ENCODE measurements at regions not wholly inside any gene's neighbourhood (a gene's known extent, or its start where the extent isn't known, plus 50 kb on each side); places are given as distances from the start of the nearest gene placed in this dataset.
A peak's percentile ranks its signal among the peaks of the same experiment; 100 is the strongest.

- peaks cover 39% of the 10 kb centered on the region; the same call in 1 of the 2 replicates for H3F3A ChIP-seq (replicated peaks; ENCODE audit: low read depth)
- H3K36me3 ChIP-seq (ENCODE audit: insufficient read depth), result no peaks in the 10 kb centered on the region
- Mint-ChIP-seq H3K36me3 (ENCODE audit: low read depth) (peaks cover 9% of the 10 kb centered on the region; the same call in 2 of the 3 replicates), H3K27me3 (ENCODE audit: insufficient read depth, low read depth, poor library complexity) (peaks cover 39% of the 10 kb centered on the region), H3K4me3 (peak overlapping the region; percentile 62), H3K4me1 (peaks cover 77% of the 10 kb centered on the region), H3K27ac (peak overlapping the region; percentile 98), H3K9me3 (peaks cover 8% of the 10 kb centered on the region; the same call in 2 of the 3 replicates)
- H3K27me3 ChIP-seq (ENCODE audit: insufficient read depth), result no peaks in the 10 kb centered on the region
- H2AFZ ChIP-seq, result no peak overlapping the region
- no peaks in the 10 kb centered on the region for H3K79me2 ChIP-seq (replicated peaks; ENCODE audit: insufficient read depth)
- H3K4me3 ChIP-seq, result peak overlapping the region; percentile 36
- H3K4me2 ChIP-seq, result peak overlapping the region; percentile 41
- no peak for TF ChIP-seq CREB1 (CRISPR knock-in tag; IDR thresholded peaks at IDR 0.05; ENCODE audit: low read depth)
- no peak for TF ChIP-seq EZH2 (IDR thresholded peaks at IDR 0.05; ENCODE audit: low read depth, unreplicated experiment)
- H4K20me1 ChIP-seq (replicated peaks; ENCODE audit: insufficient read depth), result no peaks in the 10 kb centered on the region
- peak overlapping the region; percentile 96 for H3K27ac ChIP-seq (ENCODE audit: low read depth)
- 0 out of 2 replicates have a peak, but pooled peaks cover 5% of the 10 kb centered on the region for H3K9me2 ChIP-seq (ENCODE audit: insufficient read depth)
- peaks cover 51% of the 10 kb centered on the region for H3K4me1 ChIP-seq (ENCODE audit: insufficient read depth)
- DNase-seq (ENCODE audit: low spot score), result no peak
- no peak for ATAC-seq
These were observed 153.3 kb upstream of the PARP11 start for GRCh38 chr12:4026517-4026916.

DNA sequence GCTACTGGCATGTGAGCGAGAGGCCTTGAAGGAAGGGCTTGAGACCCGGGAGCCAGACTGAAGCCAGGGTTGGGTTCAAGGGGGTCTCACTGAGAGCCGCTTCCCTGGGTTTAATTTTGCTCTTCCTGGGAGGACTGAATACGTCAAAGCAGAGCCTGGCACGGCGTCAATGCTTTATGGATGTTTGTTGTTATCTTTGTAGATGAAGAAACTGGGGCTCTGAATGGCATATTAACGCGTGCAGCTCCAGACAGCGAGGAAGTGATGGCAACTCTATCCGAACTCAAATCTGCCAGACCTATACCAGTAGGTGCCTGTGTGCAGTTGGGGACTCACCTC lies 152.8 kb upstream of the PARP11 start:
- peaks cover 39% of the 10 kb centered on the region for H3K27me3 Mint-ChIP-seq (ENCODE audit: insufficient read depth, low read depth, poor library complexity)
- H3K27me3 ChIP-seq (ENCODE audit: insufficient read depth), result no peaks in the 10 kb centered on the region
- H3K36me3 ChIP-seq (ENCODE audit: insufficient read depth), result no peaks in the 10 kb centered on the region
- H3K9me2 ChIP-seq (ENCODE audit: insufficient read depth), result 0 out of 2 replicates have a peak, but pooled peaks cover 5% of the 10 kb centered on the region
- H3K36me3 Mint-ChIP-seq (ENCODE audit: low read depth), result peaks cover 9% of the 10 kb centered on the region; the same call in 2 of the 3 replicates
- no peaks in the 10 kb centered on the region for H3K79me2 ChIP-seq (replicated peaks; ENCODE audit: insufficient read depth)
- no peak for DNase-seq (ENCODE audit: low spot score)
- H3K9me3 Mint-ChIP-seq, result peaks cover 8% of the 10 kb centered on the region; the same call in 2 of the 3 replicates
- peaks cover 51% of the 10 kb centered on the region for H3K4me1 ChIP-seq (ENCODE audit: insufficient read depth)
- peak overlapping the region; percentile 36 for H3K4me3 ChIP-seq
- peaks cover 39% of the 10 kb centered on the region; the same call in 1 of the 2 replicates for H3F3A ChIP-seq (replicated peaks; ENCODE audit: low read depth)
- peak overlapping the region; percentile 96 for H3K27ac ChIP-seq (ENCODE audit: low read depth)
- no peaks in the 10 kb centered on the region for H4K20me1 ChIP-seq (replicated peaks; ENCODE audit: insufficient read depth)
- H3K27ac Mint-ChIP-seq, result peak overlapping the region; percentile 98
- ATAC-seq, result no peak
- H3K4me3 Mint-ChIP-seq, result peak overlapping the region; percentile 62
- H3K4me1 Mint-ChIP-seq, result peaks cover 81% of the 10 kb centered on the region
- peak overlapping the region; percentile 41 for H3K4me2 ChIP-seq
- TF ChIP-seq EZH2 (IDR thresholded peaks at IDR 0.05; ENCODE audit: low read depth, unreplicated experiment), result peak; percentile 23
- TF ChIP-seq CREB1 (CRISPR knock-in tag; IDR thresholded peaks at IDR 0.05; ENCODE audit: low read depth), result no peak
- TF ChIP-seq REST (IDR thresholded peaks at IDR 0.05; ENCODE audit: unreplicated experiment), result no peak
- H2AFZ ChIP-seq, result no peak overlapping the region

GRCh38 chr12:4025181-4026019 lies 152.2 kb upstream of the PARP11 start:
- peak overlapping the region; percentile 36 for H3K4me3 ChIP-seq
- peak overlapping the region; percentile 41 for H3K4me2 ChIP-seq
- no peaks in the 10 kb centered on the region for H4K20me1 ChIP-seq (replicated peaks; ENCODE audit: insufficient read depth)
- peak overlapping the region; percentile 98 for H3K27ac Mint-ChIP-seq
- H3K27me3 ChIP-seq (ENCODE audit: insufficient read depth), result no peaks in the 10 kb centered on the region
- H3K4me1 ChIP-seq (ENCODE audit: insufficient read depth), result peaks cover 47% of the 10 kb centered on the region
- peaks cover 9% of the 10 kb centered on the region; the same call in 2 of the 3 replicates for H3K9me3 Mint-ChIP-seq
- H3K27ac ChIP-seq (ENCODE audit: low read depth), result peak overlapping the region; percentile 97
- ATAC-seq (peak; percentile 85), DNase-seq (ENCODE audit: low spot score) (peak; percentile 95)
- H3K4me1 Mint-ChIP-seq, result peaks cover 81% of the 10 kb centered on the region
- peaks cover 35% of the 10 kb centered on the region for H3K27me3 Mint-ChIP-seq (ENCODE audit: insufficient read depth, low read depth, poor library complexity)
- peaks cover 34% of the 10 kb centered on the region; the same call in 1 of the 2 replicates for H3F3A ChIP-seq (replicated peaks; ENCODE audit: low read depth)
- H3K36me3 ChIP-seq (ENCODE audit: insufficient read depth), result no peaks in the 10 kb centered on the region
- no peaks in the 10 kb centered on the region for H3K79me2 ChIP-seq (replicated peaks; ENCODE audit: insufficient read depth)
- 0 out of 2 replicates have a peak, but pooled peaks cover 5% of the 10 kb centered on the region for H3K9me2 ChIP-seq (ENCODE audit: insufficient read depth)
- H3K36me3 Mint-ChIP-seq (ENCODE audit: low read depth), result peaks cover 9% of the 10 kb centered on the region; the same call in 2 of the 3 replicates
- no peak overlapping the region for H2AFZ ChIP-seq
- peak overlapping the region; percentile 62 for H3K4me3 Mint-ChIP-seq
- no peak for TF ChIP-seq ZNF331 (CRISPR knock-in tag; IDR thresholded peaks at IDR 0.05; ENCODE audit: low read depth)
- 0 out of 2 replicates have a peak, but pooled peaks have one; percentile 64 for TF ChIP-seq ZNF114 (CRISPR knock-in tag; IDR thresholded peaks at IDR 0.05)
- TF ChIP-seq ETS1 (IDR thresholded peaks at IDR 0.05), result peak; percentile 90
- peak; percentile 11; the same call in 1 of the 2 replicates for TF ChIP-seq CREB1 (CRISPR knock-in tag; IDR thresholded peaks at IDR 0.05; ENCODE audit: low read depth)
- no peak for TF ChIP-seq EZH2phosphoT487 (IDR thresholded peaks at IDR 0.05; ENCODE audit: unreplicated experiment)

Measured in GM23338 (cell line).